Right lobe of liver (tissue), 4 donors: ENCODE measurements at regions not wholly inside any gene's neighbourhood (a gene's known extent, or its start where the extent isn't known, plus 50 kb on each side); places are given as distances from the start of the nearest gene placed in this dataset.

ENCODE experiments used
- CTCF ChIP-seq, 4 donors: fragments of 200-600 bp in 3 of 4; fragments of 450-650 bp in 1 of 4; IDR thresholded peaks; one replicate each; pipeline versions ENCODE4 v1.5.1 to v1.8.0; 2016 to 2022; ENCODE audit warnings: antibody characterized with exemption in 4 of 4, mild to moderate bottlenecking in 2 of 4
- POLR2A ChIP-seq: fragments of 450-650 bp; IDR thresholded peaks from one replicate; pipeline ENCODE4 v1.6.1; 2017; ENCODE audit warnings: antibody characterized with exemption, mild to moderate bottlenecking
- donor health status: DM: no; HTN: no; CAD: no.
- donor health status: DM: no; HTN: no; CAD: no.
- donor health status: DM: no; HTN: yes; CAD: no.

GRCh38 chr14:66426451-66426850 is 59.7 kb upstream of the CCDC196 start:
- TF ChIP-seq POLR2A (no peak), CTCF (IDR thresholded peaks at IDR 0.05) (no peak)
